AG04450 (cell line): ENCODE measurements at regions not wholly inside any gene's neighbourhood (a gene's known extent, or its start where the extent isn't known, plus 50 kb on each side); places are given as distances from the start of the nearest gene placed in this dataset.

Experiments
- CTCF ChIA-PET: fragments of 300-600, 350-600 bp; formaldehyde crosslinking; extraction: SDS; loops from one replicate; lab custom pipeline; 2022; ENCODE audit warnings: antibody characterized with exemption, inconsistent platforms; lab: Charles Lee
- POLR2A ChIA-PET: fragments of 350-600 bp; formaldehyde crosslinking; extraction: SDS; loops from one replicate; lab custom pipeline; 2021; ENCODE audit warnings: antibody characterized with exemption, inconsistent platforms; lab: Yijun Ruan, JAX
- DNase-seq: peaks from one replicate; pipeline ENCODE4 v3.0.0-alpha.2; 2011; ENCODE audit warnings: low read depth, low spot score
- H3K27ac ChIP-seq: one replicate; pipeline ENCODE4 v1.5.1; 2012; ENCODE audit warnings: low read depth, low read length, control low read depth
- H3K27me3 ChIP-seq: one replicate; pipeline ENCODE4 v1.6.0; 2012; ENCODE audit warnings: low read length; ENCODE audit not compliant: control insufficient read depth, insufficient read depth
- H3K4me3 ChIP-seq: 2 replicates; pipeline ENCODE4 v1.5.1; 2011; ENCODE audit warnings: mild to moderate bottlenecking, low read depth, low read length, control low read depth
- H3K9me3 ChIP-seq: 2 replicates; pipeline ENCODE4 v1.5.1; 2012; ENCODE audit warnings: low read length; ENCODE audit not compliant: control insufficient read depth, insufficient read depth
- TF ChIP-seq, protein P1 (sequence below): IDR thresholded peaks from 2 replicates; pipeline ENCODE4 v1.5.1; 2011; ENCODE audit warnings: low read depth, low read length, control low read depth, inconsistent platforms

DNA sequence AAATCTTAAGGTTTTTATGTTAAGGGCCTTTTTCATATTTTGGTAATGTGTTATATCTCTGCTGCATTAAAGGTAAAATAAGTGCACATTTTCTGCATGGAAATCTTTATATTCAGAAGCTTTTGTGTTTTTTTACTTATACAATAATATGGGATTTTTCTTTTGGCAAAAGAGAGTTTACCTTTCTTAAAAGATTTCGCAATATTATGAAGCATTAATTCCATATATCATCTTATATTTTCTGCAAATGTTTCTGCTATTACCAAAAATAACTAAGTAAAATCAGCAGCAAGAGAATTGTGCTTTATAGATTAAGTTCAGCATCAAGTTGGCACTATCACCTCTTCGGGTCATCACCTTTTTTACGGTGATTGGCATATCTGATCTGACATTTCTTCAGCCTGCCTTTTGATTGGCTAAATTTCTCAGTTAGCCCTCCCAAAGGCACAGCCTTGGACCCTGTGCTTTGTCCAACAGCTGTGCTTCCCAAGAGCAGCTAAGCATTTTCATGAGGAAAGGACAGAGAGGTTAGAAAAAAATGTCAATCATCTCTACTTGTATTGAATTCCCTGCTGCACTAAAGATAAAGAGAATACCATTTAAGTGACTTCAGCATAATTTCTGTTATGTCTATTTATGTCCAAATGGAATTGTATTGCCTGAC, 767.1 kb upstream of the PRMT6 start:
- CTCF ChIA-PET = no interaction called here
- Histone ChIP-seq H3K27ac (no peak overlapping the region), H3K9me3 (no peaks in the 10 kb centered on the region), H3K27me3 (no peaks in the 10 kb centered on the region), H3K4me3 (no peak overlapping the region)
- TF ChIP-seq, protein P1, sequence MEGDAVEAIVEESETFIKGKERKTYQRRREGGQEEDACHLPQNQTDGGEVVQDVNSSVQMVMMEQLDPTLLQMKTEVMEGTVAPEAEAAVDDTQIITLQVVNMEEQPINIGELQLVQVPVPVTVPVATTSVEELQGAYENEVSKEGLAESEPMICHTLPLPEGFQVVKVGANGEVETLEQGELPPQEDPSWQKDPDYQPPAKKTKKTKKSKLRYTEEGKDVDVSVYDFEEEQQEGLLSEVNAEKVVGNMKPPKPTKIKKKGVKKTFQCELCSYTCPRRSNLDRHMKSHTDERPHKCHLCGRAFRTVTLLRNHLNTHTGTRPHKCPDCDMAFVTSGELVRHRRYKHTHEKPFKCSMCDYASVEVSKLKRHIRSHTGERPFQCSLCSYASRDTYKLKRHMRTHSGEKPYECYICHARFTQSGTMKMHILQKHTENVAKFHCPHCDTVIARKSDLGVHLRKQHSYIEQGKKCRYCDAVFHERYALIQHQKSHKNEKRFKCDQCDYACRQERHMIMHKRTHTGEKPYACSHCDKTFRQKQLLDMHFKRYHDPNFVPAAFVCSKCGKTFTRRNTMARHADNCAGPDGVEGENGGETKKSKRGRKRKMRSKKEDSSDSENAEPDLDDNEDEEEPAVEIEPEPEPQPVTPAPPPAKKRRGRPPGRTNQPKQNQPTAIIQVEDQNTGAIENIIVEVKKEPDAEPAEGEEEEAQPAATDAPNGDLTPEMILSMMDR = no peak
- POLR2A ChIA-PET = no interaction called here
- DNase-seq = no peak

- Histone ChIP-seq H3K27ac (no peak overlapping the region), H3K27me3 (no peaks in the 10 kb centered on the region), H3K4me3 (no peak overlapping the region), H3K9me3 (no peaks in the 10 kb centered on the region)
- DNase-seq = no peak
- TF ChIP-seq, protein P1 = no peak
- CTCF ChIA-PET = no interaction called here
- POLR2A ChIA-PET = no interaction called here
Observed at GRCh38 chr1:106290805-106291501, 765.5 kb upstream of the PRMT6 start.

GRCh38 chr1:106292130-106292529, 764.3 kb upstream of the PRMT6 start:
- Histone ChIP-seq H3K4me3 (no peak overlapping the region), H3K27me3 (no peaks in the 10 kb centered on the region), H3K27ac (no peak overlapping the region), H3K9me3 (no peaks in the 10 kb centered on the region)
- ChIA-PET POLR2A (no interaction called here), CTCF (no interaction called here)
- TF ChIP-seq, protein P1 = no peak
- DNase-seq = no peak

DNA sequence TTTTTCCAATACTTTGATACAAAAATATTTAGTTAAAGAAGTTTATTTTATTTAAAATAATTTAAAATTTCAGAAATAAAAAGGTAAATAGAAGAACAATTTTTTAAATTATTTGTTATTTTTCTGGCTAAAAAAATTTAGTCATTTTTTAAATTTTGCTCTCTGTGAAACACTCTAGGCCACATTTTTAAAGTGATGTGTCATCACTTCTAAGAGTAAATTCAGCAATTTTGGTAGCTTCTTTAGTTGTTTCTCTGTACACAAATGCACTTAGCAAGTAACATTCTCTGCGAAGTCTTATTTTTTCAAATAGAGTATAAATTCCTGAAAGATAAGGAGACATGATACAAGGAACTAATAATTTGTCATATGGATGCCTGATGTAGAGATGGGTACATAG, 760.0 kb upstream of the PRMT6 start:
- ChIA-PET CTCF (no interaction called here), POLR2A (no interaction called here)
- Histone ChIP-seq H3K4me3 (no peak overlapping the region), H3K9me3 (no peaks in the 10 kb centered on the region), H3K27me3 (no peaks in the 10 kb centered on the region), H3K27ac (no peak overlapping the region)
- TF ChIP-seq, protein P1 = no peak
- DNase-seq = no peak

GRCh38 chr1:106304106-106304505, 752.4 kb upstream of the PRMT6 start:
- ChIA-PET CTCF (no interaction called here), POLR2A (no interaction called here)

More at GRCh38 chr1:106304106-106304505, 752.4 kb upstream of the PRMT6 start:
- TF ChIP-seq, protein P1 = no peak
- Histone ChIP-seq H3K27me3 (no peaks in the 10 kb centered on the region), H3K27ac (no peak overlapping the region), H3K4me3 (no peak overlapping the region), H3K9me3 (peaks cover 11% of the 10 kb centered on the region)
- no peak for DNase-seq
